GM23338 (cell line): ENCODE measurements at regions not wholly inside any gene's neighbourhood (a gene's known extent, or its start where the extent isn't known, plus 50 kb on each side); places are given as distances from the start of the nearest gene placed in this dataset.

Source experiments
- ATAC-seq: fragments of 200-7000 bp; cut with Tn5 transposase; 3 replicates; pipeline ENCODE4 v1.9.1; 2020
- DNase-seq: peaks from one replicate; pipeline ENCODE4 v3.0.0-alpha.2; 2015; ENCODE audit warnings: low spot score
- H2AFZ ChIP-seq: fragments of 200-600 bp; sonication (generic); 2 replicates; pipeline ENCODE4 v1.8.0; 2016; ENCODE audit warnings: antibody characterized with exemption, mild to moderate bottlenecking, moderate library complexity
- H3F3A ChIP-seq: fragments of 200-600 bp; sonication (generic); replicated peaks from 2 replicates; pipeline ENCODE4 v1.8.0; 2017; ENCODE audit warnings: antibody characterized with exemption, mixed run types, low read depth
- H3K27ac ChIP-seq: fragments of 200-600 bp; sonication (generic); 2 replicates; pipeline ENCODE4 v1.6.1; 2016; ENCODE audit warnings: low read depth
- H3K27me3 ChIP-seq: fragments of 200-600 bp; sonication (generic); 2 replicates; pipeline ENCODE4 v1.8.0; 2016; ENCODE audit warnings: mild to moderate bottlenecking, mixed run types, moderate library complexity; ENCODE audit not compliant: insufficient read depth
- H3K36me3 ChIP-seq: fragments of 200-600 bp; sonication (generic); 2 replicates; pipeline ENCODE4 v1.8.0; 2016; ENCODE audit warnings: mild to moderate bottlenecking; ENCODE audit not compliant: insufficient read depth
- H3K4me1 ChIP-seq: fragments of 200-600 bp; sonication (generic); 2 replicates; pipeline ENCODE4 v1.8.0; 2016; ENCODE audit warnings: mild to moderate bottlenecking, moderate library complexity; ENCODE audit not compliant: insufficient read depth
- H3K4me2 ChIP-seq: fragments of 200-600 bp; sonication (generic); 2 replicates; pipeline ENCODE4 v1.7.1; 2017; ENCODE audit warnings: mixed run types
- H3K4me3 ChIP-seq: fragments of 200-600 bp; sonication (generic); 2 replicates; pipeline ENCODE4 v1.6.1; 2016; ENCODE audit warnings: mixed run types
- H3K79me2 ChIP-seq: fragments of 200-600 bp; sonication (generic); replicated peaks from 2 replicates; pipeline ENCODE4 v1.8.0; 2017; ENCODE audit warnings: mild to moderate bottlenecking; ENCODE audit not compliant: insufficient read depth
- H3K9me2 ChIP-seq: fragments of 200-600 bp; sonication (generic); 2 replicates; pipeline ENCODE4 v1.8.0; 2017; ENCODE audit not compliant: insufficient read depth
- H4K20me1 ChIP-seq: fragments of 200-600 bp; sonication (generic); replicated peaks from 2 replicates; pipeline ENCODE4 v1.8.0; 2017; ENCODE audit warnings: mild to moderate bottlenecking; ENCODE audit not compliant: insufficient read depth
- H3K27ac Mint-ChIP-seq: 2 replicates; pipeline ENCODE4 v1.8.0; 2020; ENCODE audit warnings: inconsistent platforms, mild to moderate bottlenecking, moderate library complexity, mixed read lengths
- H3K27me3 Mint-ChIP-seq: 3 replicates; pipeline ENCODE4 v1.8.0; 2022; ENCODE audit warnings: low read depth, mild to moderate bottlenecking, moderate library complexity, mixed read lengths, inconsistent platforms; ENCODE audit not compliant: insufficient read depth, poor library complexity
- H3K36me3 Mint-ChIP-seq: 3 replicates; pipeline ENCODE4 v1.8.0; 2021; ENCODE audit warnings: low read depth, mild to moderate bottlenecking, inconsistent platforms, moderate library complexity, mixed read lengths
- H3K4me1 Mint-ChIP-seq: 3 replicates; pipeline ENCODE4 v1.8.0; 2020; ENCODE audit warnings: mild to moderate bottlenecking, inconsistent platforms, mixed read lengths
- H3K4me3 Mint-ChIP-seq: 3 replicates; pipeline ENCODE4 v1.8.0; 2021; ENCODE audit warnings: moderate library complexity, mild to moderate bottlenecking, inconsistent platforms, mixed read lengths
- H3K9me3 Mint-ChIP-seq: 3 replicates; pipeline ENCODE4 v1.8.0; 2020; ENCODE audit warnings: moderate library complexity, mild to moderate bottlenecking, inconsistent platforms, mixed read lengths
- CREB1 ChIP-seq: fragments of 250-450 bp; sonication (Bioruptor Pico); IDR thresholded peaks from 2 replicates; pipeline ENCODE4 v1.5.0; 2020; ENCODE audit warnings: low read depth, mild to moderate bottlenecking, moderate library complexity
- CTCF ChIP-seq, 2 experiments: fragments of 200-600 bp in 1 of 2; sonication (generic) in 1 of 2; conservative IDR thresholded peaks; 2 replicates each; pipeline versions ENCODE4 v1.5.1 to v1.6.1; 2016 to 2017; ENCODE audit warnings: antibody characterized with exemption in 2 of 2, low read depth in 2 of 2, mild to moderate bottlenecking in 2 of 2, moderate library complexity in 1 of 2
- ETS1 ChIP-seq: IDR thresholded peaks from 2 replicates; pipeline ENCODE4 v1.6.1; 2016; ENCODE audit warnings: antibody characterized with exemption
- EZH2 ChIP-seq: fragments of 200-600 bp; sonication (generic); IDR thresholded peaks from one replicate; pipeline ENCODE4 v1.8.0; 2017; ENCODE audit warnings: antibody characterized with exemption, mild to moderate bottlenecking, low read depth; ENCODE audit not compliant: unreplicated experiment
- EZH2phosphoT487 ChIP-seq: fragments of 200-600 bp; sonication (generic); IDR thresholded peaks from one replicate; pipeline ENCODE4 v1.8.1; 2018; ENCODE audit warnings: antibody characterized with exemption; ENCODE audit not compliant: unreplicated experiment
- JUNB ChIP-seq: IDR thresholded peaks from one replicate; pipeline ENCODE4 v1.6.1; 2016; ENCODE audit warnings: antibody characterized with exemption; ENCODE audit not compliant: unreplicated experiment
- NANOG ChIP-seq: IDR thresholded peaks from 2 replicates; pipeline ENCODE4 v1.6.1; 2016; ENCODE audit warnings: antibody characterized with exemption, borderline replicate concordance
- POLR2AphosphoS5 ChIP-seq: IDR thresholded peaks from 2 replicates; pipeline ENCODE4 v1.6.1; 2016; ENCODE audit warnings: antibody characterized with exemption, low read depth
- REST ChIP-seq: IDR thresholded peaks from one replicate; pipeline ENCODE4 v1.6.1; 2018; ENCODE audit warnings: antibody characterized with exemption; ENCODE audit not compliant: unreplicated experiment
- STAT1 ChIP-seq: IDR thresholded peaks from one replicate; pipeline ENCODE4 v1.6.1; 2016; ENCODE audit warnings: antibody characterized with exemption; ENCODE audit not compliant: unreplicated experiment
- ZNF114 ChIP-seq: fragments of 250-450 bp; sonication (Bioruptor Pico); IDR thresholded peaks from 2 replicates; pipeline ENCODE4 v1.5.0; 2020; ENCODE audit warnings: mild to moderate bottlenecking, moderate library complexity
- ZNF331 ChIP-seq: fragments of 250-450 bp; sonication (Bioruptor Pico); IDR thresholded peaks from 2 replicates; pipeline ENCODE4 v1.5.0; 2020; ENCODE audit warnings: low read depth, mild to moderate bottlenecking, moderate library complexity
- ZNF462 ChIP-seq: fragments of 250-450 bp; sonication (Bioruptor Pico); IDR thresholded peaks from 2 replicates; pipeline ENCODE4 v1.5.0; 2020; ENCODE audit warnings: mild to moderate bottlenecking, moderate library complexity

GRCh38 chr5:123743990-123744583 is 232.1 kb downstream of the CSNK1G3 start:
- Histone ChIP-seq H3F3A (no peaks in the 10 kb centered on the region), H3K27me3 (no peaks in the 10 kb centered on the region), H4K20me1 (no peaks in the 10 kb centered on the region), H3K4me2 (peak overlapping the region; percentile 0; the same call in 1 of the 2 replicates), H3K9me2 (no peaks in the 10 kb centered on the region), H2AFZ (no peak overlapping the region), H3K4me1 (peaks cover 11% of the 10 kb centered on the region), H3K79me2 (no peaks in the 10 kb centered on the region), H3K36me3 (no peaks in the 10 kb centered on the region), H3K4me3 (no peak overlapping the region), H3K27ac (no peak overlapping the region)
- H3K4me3 Mint-ChIP-seq = no peak overlapping the region
- no peak for TF ChIP-seq ETS1
- no peak for TF ChIP-seq EZH2phosphoT487
- TF ChIP-seq EZH2 = no peak
- TF ChIP-seq NANOG = no peak
- TF ChIP-seq ZNF114 (CRISPR knock-in tag) = no peak
- TF ChIP-seq STAT1 = no peak
- no peak for TF ChIP-seq CREB1 (CRISPR knock-in tag)
- TF ChIP-seq ZNF331 (CRISPR knock-in tag) = no peak
- TF ChIP-seq POLR2AphosphoS5 = no peak
- TF ChIP-seq ZNF462 (CRISPR knock-in tag) = no peak
- no peak for TF ChIP-seq JUNB
- no peak for TF ChIP-seq REST
- no peak for TF ChIP-seq CTCF (conservative IDR thresholded peaks at IDR 0.05; ENCODE audit: low read depth in 2 of 2)
- H3K4me1 Mint-ChIP-seq = peaks cover 18% of the 10 kb centered on the region
- H3K27ac Mint-ChIP-seq = no peak overlapping the region; the same call in 1 of the 2 replicates
- H3K36me3 Mint-ChIP-seq = peaks cover 3% of the 10 kb centered on the region; the same call in 1 of the 3 replicates
- no peaks in the 10 kb centered on the region for H3K27me3 Mint-ChIP-seq
- DNase-seq = no peak
- no peak for ATAC-seq
- H3K9me3 Mint-ChIP-seq = no peaks in the 10 kb centered on the region
